ENCODE measurements at regions not wholly inside any gene's neighbourhood (a gene's known extent, or its start where the extent isn't known, plus 50 kb on each side); places are given as distances from the start of the nearest gene placed in this dataset.

GRCh38 chr1:170819781-170820180, 115.6 kb upstream of the MROH9 start:
- TF ChIP-seq CTCF (IDR thresholded peaks at IDR 0.05; ENCODE audit: insufficient read depth, low read depth, low read length) (no peak), EZH2 (IDR thresholded peaks at IDR 0.05; ENCODE audit: insufficient read depth, low read length) (no peak)

Measured in astrocyte (in vitro differentiated cells and primary cell).